Putamen (tissue), 1 donor: ENCODE measurements at regions not wholly inside any gene's neighbourhood (a gene's known extent, or its start where the extent isn't known, plus 50 kb on each side); places are given as distances from the start of the nearest gene placed in this dataset.

Experiments used
- DNase-seq: peaks from one replicate; pipeline ENCODE4 v3.0.0-alpha.2; 2016; ENCODE audit warnings: low spot score

- no peak for DNase-seq
These were observed 72.3 kb upstream of the PALMD start for GRCh38 chr1:99573431-99574217.

GRCh38 chr1:99577313-99577712 is 68.6 kb upstream of the PALMD start:
- DNase-seq = no peak

- DNase-seq = no peak
These were observed 66.2 kb upstream of the PALMD start for GRCh38 chr1:99579691-99580172.

DNA sequence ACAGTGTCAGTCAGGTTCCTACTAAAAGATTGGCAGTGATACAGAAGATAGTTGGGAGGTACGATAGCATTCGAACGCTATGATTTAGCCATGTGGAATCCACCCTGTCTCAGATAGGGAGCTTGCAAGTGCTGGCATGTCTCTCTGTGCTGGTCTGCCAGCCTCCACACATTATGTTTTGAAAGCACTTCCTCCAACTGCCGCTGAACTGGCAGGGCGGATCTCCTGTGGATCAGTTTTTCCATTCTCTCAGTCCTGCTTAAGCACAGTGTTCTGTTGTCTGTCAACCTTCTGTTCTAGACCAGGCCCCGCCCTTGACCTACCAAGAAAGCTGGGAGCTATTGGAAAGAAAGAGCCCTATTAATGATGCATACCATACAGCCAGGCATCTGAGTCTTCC is 65.5 kb upstream of the PALMD start:
- no peak for DNase-seq

- DNase-seq = no peak
These were observed 58.9 kb upstream of the PALMD start for GRCh38 chr1:99587008-99587407.

GRCh38 chr1:99589186-99589636 is 56.7 kb upstream of the PALMD start:
- no peak for DNase-seq

DNA sequence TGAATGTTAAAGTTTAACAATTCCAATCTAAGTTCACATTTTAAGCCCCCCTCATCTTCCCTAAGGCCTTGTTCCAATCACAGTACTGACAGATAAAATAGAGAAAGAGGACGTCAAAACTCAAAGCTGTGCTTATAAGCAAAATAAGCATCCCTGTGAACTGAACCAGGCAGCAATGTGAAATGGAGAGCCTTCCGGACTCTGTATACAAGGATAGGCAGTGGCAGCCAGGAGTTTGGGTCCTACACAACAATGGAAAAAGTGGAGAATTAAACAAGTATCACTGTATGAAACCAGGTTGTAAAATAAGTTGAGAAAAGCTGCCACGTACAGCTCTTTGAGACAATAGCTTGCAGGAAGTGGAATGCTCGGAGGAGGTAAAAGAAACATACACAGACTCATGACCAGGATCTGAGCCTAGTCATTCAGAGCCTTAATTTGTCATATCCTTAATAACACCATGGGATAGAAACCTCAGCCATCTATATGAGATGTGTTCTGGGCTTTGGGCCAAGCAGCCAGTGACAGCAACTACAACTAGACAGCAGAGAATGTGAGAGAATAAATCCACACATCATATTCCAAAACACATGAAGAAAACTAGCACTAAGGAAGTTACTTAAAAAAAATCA is 55.2 kb upstream of the PALMD start:
- no peak for DNase-seq

DNA sequence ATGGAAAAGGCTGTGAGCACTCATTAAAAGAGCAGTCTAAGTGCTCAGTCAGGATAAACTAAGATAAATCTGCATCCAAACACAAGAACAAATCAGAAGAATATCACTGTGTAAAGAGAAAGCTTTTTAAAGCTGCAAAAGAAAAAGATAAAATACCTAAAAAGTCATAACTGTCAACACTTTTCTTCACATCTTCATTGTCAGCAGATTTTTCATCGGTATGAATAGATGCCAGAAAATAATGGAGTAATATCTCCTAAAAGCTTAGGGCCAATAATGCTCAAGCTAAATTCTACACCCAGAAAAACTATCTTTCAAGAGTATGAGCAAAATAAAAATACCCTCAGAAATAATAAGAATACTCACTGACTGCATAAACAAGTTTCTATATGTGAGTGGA is 54.0 kb upstream of the PALMD start:
- no peak for DNase-seq

DNA sequence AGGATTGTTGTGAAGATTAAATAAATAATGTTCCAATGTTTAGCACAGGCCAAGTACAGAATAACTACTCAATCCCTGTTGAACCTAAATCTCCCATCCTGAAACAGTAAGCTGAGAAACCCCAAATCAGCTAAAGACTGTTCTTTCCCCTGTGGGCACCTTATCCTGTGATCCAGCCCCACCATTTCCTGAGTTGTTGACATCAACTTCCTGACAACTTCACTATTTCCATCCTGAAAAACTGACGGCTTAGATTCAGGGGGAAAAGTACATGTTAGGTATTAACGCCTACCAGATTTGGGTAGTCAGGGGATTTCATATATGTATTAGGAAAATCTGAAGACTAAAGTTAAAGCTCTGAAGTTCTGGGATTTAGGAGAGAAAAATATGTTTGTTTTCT is 51.7 kb upstream of the PALMD start:
- DNase-seq = no peak

DNA sequence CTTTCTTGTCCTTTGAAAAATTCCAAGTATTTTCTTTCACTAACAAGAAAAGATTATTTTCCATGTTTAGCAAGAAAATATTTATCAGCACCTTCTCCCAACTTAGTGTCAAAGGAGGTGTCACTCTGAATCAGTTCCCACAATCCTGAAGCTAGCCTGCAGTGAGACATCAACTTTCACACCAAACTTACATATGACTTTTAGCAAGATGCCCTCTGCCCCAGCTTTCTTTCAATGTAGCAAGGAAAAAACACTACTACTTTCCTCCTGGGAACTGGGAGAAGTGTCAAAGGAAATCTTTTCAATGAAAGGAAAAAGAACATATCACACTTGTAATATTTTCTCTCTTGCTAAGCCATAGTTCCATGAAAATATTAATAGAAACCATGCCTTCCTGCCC is 50.9 kb upstream of the PALMD start:
- no peak for DNase-seq

DNA sequence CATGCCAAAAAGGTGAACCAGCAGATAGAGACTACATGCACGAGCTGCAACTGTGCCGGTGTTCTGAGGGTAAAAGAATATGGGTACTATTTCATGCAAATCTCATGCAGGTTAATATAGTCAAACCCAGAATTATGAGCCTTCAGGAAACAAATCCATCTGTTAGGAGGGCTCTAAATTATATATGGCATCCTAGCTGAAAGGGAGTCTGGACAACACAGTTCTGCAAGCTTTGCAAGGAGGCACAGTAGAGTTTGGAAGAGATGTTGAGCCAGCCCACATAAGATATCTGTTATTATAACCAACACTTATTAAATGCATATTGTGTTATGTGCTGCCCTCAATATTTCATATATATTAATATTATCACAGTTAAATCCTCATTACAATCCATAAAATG is 50.5 kb upstream of the PALMD start:
- DNase-seq = no peak
